SK-N-SH (cell line): ENCODE measurements at regions not wholly inside any gene's neighbourhood (a gene's known extent, or its start where the extent isn't known, plus 50 kb on each side); places are given as distances from the start of the nearest gene placed in this dataset.

Experiments
- CTCF ChIA-PET: fragments of 300-600, 350-600 bp; formaldehyde crosslinking; extraction: SDS; loops from one replicate; lab custom pipeline; 2021; lab: Yijun Ruan, JAX
- POLR2A ChIA-PET: fragments of 350-600 bp; sonication (Branson Sonifier 250); formaldehyde crosslinking; extraction: SDS; loops from one replicate; lab custom pipeline; 2020; ENCODE audit warnings: antibody characterized with exemption, inconsistent platforms; lab: Yijun Ruan, JAX
- DNase-seq: peaks from one replicate; pipeline ENCODE4 v3.0.0; 2012
- H2AFZ ChIP-seq: fragments of 200-600 bp; sonication (generic); 2 replicates; pipeline ENCODE4 v1.8.1; 2016; ENCODE audit warnings: antibody characterized with exemption, mild to moderate bottlenecking, low read depth
- H3F3A ChIP-seq: fragments of 200-600 bp; sonication (generic); replicated peaks from 2 replicates; pipeline ENCODE3; 2016; ENCODE audit warnings: antibody characterized with exemption, mild to moderate bottlenecking; ENCODE audit not compliant: insufficient read depth
- H3K27ac ChIP-seq, 2 experiments: fragments of 200-500 bp in 1 of 2; fragments of 200-600 bp in 1 of 2; sonication (Bioruptor generic) in 1 of 2; sonication (generic), shearing (Covaris generic) in 1 of 2; 2 replicates each; pipeline versions ENCODE4 v1.5.1 to v1.6.1; 2014 to 2016; ENCODE audit warnings: low read depth in 2 of 2, inconsistent platforms in 1 of 2, low read length in 1 of 2, mild to moderate bottlenecking in 1 of 2, mixed read lengths in 1 of 2
- H3K27me3 ChIP-seq: fragments of 200-600 bp; sonication (generic), shearing (Covaris generic); 2 replicates; pipeline ENCODE4 v1.6.1; 2016; ENCODE audit warnings: mixed run types; ENCODE audit not compliant: insufficient read depth
- H3K36me3 ChIP-seq, 2 experiments: fragments of 200-500 bp in 1 of 2; fragments of 200-600 bp in 1 of 2; sonication (Bioruptor generic) in 1 of 2; sonication (generic) in 1 of 2; replicated peaks in 1 of 2; 2 replicates each; pipeline versions ENCODE3 to v1.5.1; 2014 to 2016; ENCODE audit warnings: low read length in 1 of 2, mild to moderate bottlenecking in 1 of 2; ENCODE audit not compliant: insufficient read depth in 2 of 2, control insufficient read depth in 1 of 2
- H3K4me1 ChIP-seq, 2 experiments: fragments of 200-500 bp in 1 of 2; fragments of 200-600 bp in 1 of 2; sonication (Bioruptor generic) in 1 of 2; sonication (generic), shearing (Covaris generic) in 1 of 2; 2 replicates each; pipeline versions ENCODE4 v1.5.1 to v1.6.1; 2014 to 2016; ENCODE audit warnings: low read depth in 1 of 2, low read length in 1 of 2, mixed run types in 1 of 2; ENCODE audit not compliant: insufficient read depth in 2 of 2, control insufficient read depth in 1 of 2
- H3K4me2 ChIP-seq: fragments of 200-600 bp; sonication (generic), shearing (Covaris generic); 2 replicates; pipeline ENCODE4 v1.6.1; 2017; ENCODE audit warnings: mixed run types
- H3K4me3 ChIP-seq, 2 experiments: fragments of 200-500 bp in 1 of 2; fragments of 200-600 bp in 1 of 2; sonication (Bioruptor generic) in 1 of 2; sonication (generic), shearing (Covaris generic) in 1 of 2; 2 replicates each; pipeline versions ENCODE4 v1.5.1 to v1.8.1; 2014 to 2016; ENCODE audit warnings: low read depth in 2 of 2, inconsistent platforms in 1 of 2, low read length in 1 of 2, mild to moderate bottlenecking in 1 of 2, mixed read lengths in 1 of 2, moderate library complexity in 1 of 2
- H3K79me2 ChIP-seq: fragments of 200-600 bp; sonication (generic); 2 replicates; pipeline ENCODE4 v1.8.1; 2017; ENCODE audit warnings: mild to moderate bottlenecking; ENCODE audit not compliant: insufficient read depth
- H3K9ac ChIP-seq: fragments of 200-600 bp; sonication (generic); 2 replicates; pipeline ENCODE4 v1.6.1; 2017; ENCODE audit warnings: mixed run types
- H3K9me2 ChIP-seq: fragments of 200-600 bp; sonication (generic); 2 replicates; pipeline ENCODE4 v1.6.1; 2017; ENCODE audit warnings: mixed run types
- H3K9me3 ChIP-seq: fragments of 200-600 bp; sonication (generic); 2 replicates; pipeline ENCODE4 v1.6.1; 2017; ENCODE audit warnings: mixed run types, mild to moderate bottlenecking, moderate library complexity
- H4K20me1 ChIP-seq: fragments of 200-600 bp; sonication (generic); 2 replicates; pipeline ENCODE4 v1.6.1; 2017; ENCODE audit warnings: mild to moderate bottlenecking, mixed run types; ENCODE audit not compliant: insufficient read depth
- CHD2 ChIP-seq: fragments of 150-350 bp; IDR thresholded peaks from 2 replicates; pipeline ENCODE4 v1.6.1; 2018; ENCODE audit warnings: low read length; ENCODE audit not compliant: partially characterized antibody
- EP300 ChIP-seq, 2 experiments: IDR thresholded peaks; 2 replicates each; pipeline versions ENCODE4 v1.4.0 to v1.6.1; 2012; ENCODE audit warnings: borderline replicate concordance in 1 of 2, low read depth in 1 of 2, low read length in 1 of 2
- EZH2phosphoT487 ChIP-seq: fragments of 200-600 bp; sonication (generic); IDR thresholded peaks from 2 replicates; pipeline ENCODE4 v1.6.1; 2017; ENCODE audit warnings: low read depth, mixed run types, mild to moderate bottlenecking, antibody characterized with exemption, moderate library complexity, borderline replicate concordance
- JUND ChIP-seq: IDR thresholded peaks from 2 replicates; pipeline ENCODE4 v1.4.0; 2012
- MEF2A ChIP-seq: IDR thresholded peaks from 2 replicates; pipeline ENCODE4 v1.4.0; 2012; ENCODE audit warnings: low read depth, borderline replicate concordance
- NFIC ChIP-seq: IDR thresholded peaks from 2 replicates; pipeline ENCODE4 v1.4.0; 2012; ENCODE audit warnings: borderline replicate concordance
- NRF1 ChIP-seq: IDR thresholded peaks from 2 replicates; pipeline ENCODE4 v1.6.1; 2012; ENCODE audit warnings: low read depth, mild to moderate bottlenecking, low read length
- POLR2AphosphoS5 ChIP-seq: IDR thresholded peaks from 2 replicates; pipeline ENCODE4 v1.6.1; 2012; ENCODE audit warnings: low read depth, low read length
- RAD21 ChIP-seq: IDR thresholded peaks from 2 replicates; pipeline ENCODE4 v1.6.1; 2012; ENCODE audit warnings: mild to moderate bottlenecking, low read length
- SIN3A ChIP-seq: IDR thresholded peaks from 2 replicates; pipeline ENCODE4 v1.6.1; 2012; ENCODE audit warnings: low read depth, mild to moderate bottlenecking, low read length, moderate library complexity, borderline replicate concordance
- SMC3 ChIP-seq: IDR thresholded peaks from 2 replicates; pipeline ENCODE4 v1.6.1; 2012; ENCODE audit warnings: low read depth, low read length, improper control_type of control experiment
- TCF12 ChIP-seq: IDR thresholded peaks from 2 replicates; pipeline ENCODE4 v1.4.0; 2012
- USF1 ChIP-seq: IDR thresholded peaks from 2 replicates; pipeline ENCODE4 v1.4.0; 2012; ENCODE audit warnings: low read depth, borderline replicate concordance
- USF2 ChIP-seq: fragments of 150-350 bp; IDR thresholded peaks from 2 replicates; pipeline ENCODE4 v1.6.1; 2017; ENCODE audit warnings: antibody characterized with exemption, low read length, low read depth, borderline replicate concordance
- YY1 ChIP-seq: IDR thresholded peaks from 2 replicates; pipeline ENCODE4 v1.4.0; 2012; ENCODE audit warnings: low read depth, mild to moderate bottlenecking
- WGBS: methylation state at CpG from one replicate; pipeline ENCODE4 v1.1.6; 2017; ENCODE audit warnings: low lambda C conversion rate; 5-methylcytosine and 5-hydroxymethylcytosine counted together
- TF ChIP-seq, protein P1 (sequence below): IDR thresholded peaks from 2 replicates; pipeline ENCODE4; 2012
- TF ChIP-seq, protein P2 (sequence below): fragments of 150-350 bp; IDR thresholded peaks from 2 replicates; pipeline ENCODE4 v1.6.1; 2016; ENCODE audit warnings: mild to moderate bottlenecking, low read depth, low read length
- TF ChIP-seq, protein P3 (sequence below): IDR thresholded peaks from 2 replicates; pipeline ENCODE4 v1.4.0; 2012; ENCODE audit warnings: low read depth, borderline replicate concordance
- TF ChIP-seq, protein P4 (sequence below): fragments of 200-600 bp; sonication (generic); IDR thresholded peaks from 2 replicates; pipeline ENCODE4 v1.6.1; 2017; ENCODE audit warnings: antibody characterized with exemption, mild to moderate bottlenecking, moderate library complexity

GRCh38 chr2:8263901-8264300 is 418.0 kb upstream of the ID2 start:
- H3K9me3 ChIP-seq = no peaks in the 10 kb centered on the region
- no peaks in the 10 kb centered on the region for H3K9me2 ChIP-seq
- no peak overlapping the region for H3K4me3 ChIP-seq
- H3F3A ChIP-seq = no peaks in the 10 kb centered on the region
- H2AFZ ChIP-seq = no peak overlapping the region
- H3K79me2 ChIP-seq = no peaks in the 10 kb centered on the region
- no peaks in the 10 kb centered on the region for H3K36me3 ChIP-seq
- H4K20me1 ChIP-seq = no peaks in the 10 kb centered on the region
- TF ChIP-seq USF2 (no peak), EP300 (IDR thresholded peaks at IDR 0.05; ENCODE audit: borderline replicate concordance in 1 of 2, low read depth in 1 of 2, low read length in 1 of 2) (no peak), SIN3A (no peak), JUND (no peak), EZH2phosphoT487 (no peak), YY1 (no peak), POLR2AphosphoS5 (no peak), NRF1 (no peak), NFIC (no peak), SMC3 (no peak), TCF12 (no peak), MEF2A (no peak), RAD21 (no peak), USF1 (no peak), CHD2 (no peak)
- TF ChIP-seq, protein P1, sequence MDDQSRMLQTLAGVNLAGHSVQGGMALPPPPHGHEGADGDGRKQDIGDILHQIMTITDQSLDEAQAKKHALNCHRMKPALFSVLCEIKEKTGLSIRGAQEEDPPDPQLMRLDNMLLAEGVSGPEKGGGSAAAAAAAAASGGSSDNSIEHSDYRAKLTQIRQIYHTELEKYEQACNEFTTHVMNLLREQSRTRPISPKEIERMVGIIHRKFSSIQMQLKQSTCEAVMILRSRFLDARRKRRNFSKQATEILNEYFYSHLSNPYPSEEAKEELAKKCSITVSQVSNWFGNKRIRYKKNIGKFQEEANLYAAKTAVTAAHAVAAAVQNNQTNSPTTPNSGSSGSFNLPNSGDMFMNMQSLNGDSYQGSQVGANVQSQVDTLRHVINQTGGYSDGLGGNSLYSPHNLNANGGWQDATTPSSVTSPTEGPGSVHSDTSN = no peak
- TF ChIP-seq, protein P2, sequence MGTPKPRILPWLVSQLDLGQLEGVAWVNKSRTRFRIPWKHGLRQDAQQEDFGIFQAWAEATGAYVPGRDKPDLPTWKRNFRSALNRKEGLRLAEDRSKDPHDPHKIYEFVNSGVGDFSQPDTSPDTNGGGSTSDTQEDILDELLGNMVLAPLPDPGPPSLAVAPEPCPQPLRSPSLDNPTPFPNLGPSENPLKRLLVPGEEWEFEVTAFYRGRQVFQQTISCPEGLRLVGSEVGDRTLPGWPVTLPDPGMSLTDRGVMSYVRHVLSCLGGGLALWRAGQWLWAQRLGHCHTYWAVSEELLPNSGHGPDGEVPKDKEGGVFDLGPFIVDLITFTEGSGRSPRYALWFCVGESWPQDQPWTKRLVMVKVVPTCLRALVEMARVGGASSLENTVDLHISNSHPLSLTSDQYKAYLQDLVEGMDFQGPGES = no peak
- TF ChIP-seq, protein P3, sequence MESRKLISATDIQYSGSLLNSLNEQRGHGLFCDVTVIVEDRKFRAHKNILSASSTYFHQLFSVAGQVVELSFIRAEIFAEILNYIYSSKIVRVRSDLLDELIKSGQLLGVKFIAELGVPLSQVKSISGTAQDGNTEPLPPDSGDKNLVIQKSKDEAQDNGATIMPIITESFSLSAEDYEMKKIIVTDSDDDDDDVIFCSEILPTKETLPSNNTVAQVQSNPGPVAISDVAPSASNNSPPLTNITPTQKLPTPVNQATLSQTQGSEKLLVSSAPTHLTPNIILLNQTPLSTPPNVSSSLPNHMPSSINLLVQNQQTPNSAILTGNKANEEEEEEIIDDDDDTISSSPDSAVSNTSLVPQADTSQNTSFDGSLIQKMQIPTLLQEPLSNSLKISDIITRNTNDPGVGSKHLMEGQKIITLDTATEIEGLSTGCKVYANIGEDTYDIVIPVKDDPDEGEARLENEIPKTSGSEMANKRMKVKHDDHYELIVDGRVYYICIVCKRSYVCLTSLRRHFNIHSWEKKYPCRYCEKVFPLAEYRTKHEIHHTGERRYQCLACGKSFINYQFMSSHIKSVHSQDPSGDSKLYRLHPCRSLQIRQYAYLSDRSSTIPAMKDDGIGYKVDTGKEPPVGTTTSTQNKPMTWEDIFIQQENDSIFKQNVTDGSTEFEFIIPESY = no peak
- TF ChIP-seq, protein P4, sequence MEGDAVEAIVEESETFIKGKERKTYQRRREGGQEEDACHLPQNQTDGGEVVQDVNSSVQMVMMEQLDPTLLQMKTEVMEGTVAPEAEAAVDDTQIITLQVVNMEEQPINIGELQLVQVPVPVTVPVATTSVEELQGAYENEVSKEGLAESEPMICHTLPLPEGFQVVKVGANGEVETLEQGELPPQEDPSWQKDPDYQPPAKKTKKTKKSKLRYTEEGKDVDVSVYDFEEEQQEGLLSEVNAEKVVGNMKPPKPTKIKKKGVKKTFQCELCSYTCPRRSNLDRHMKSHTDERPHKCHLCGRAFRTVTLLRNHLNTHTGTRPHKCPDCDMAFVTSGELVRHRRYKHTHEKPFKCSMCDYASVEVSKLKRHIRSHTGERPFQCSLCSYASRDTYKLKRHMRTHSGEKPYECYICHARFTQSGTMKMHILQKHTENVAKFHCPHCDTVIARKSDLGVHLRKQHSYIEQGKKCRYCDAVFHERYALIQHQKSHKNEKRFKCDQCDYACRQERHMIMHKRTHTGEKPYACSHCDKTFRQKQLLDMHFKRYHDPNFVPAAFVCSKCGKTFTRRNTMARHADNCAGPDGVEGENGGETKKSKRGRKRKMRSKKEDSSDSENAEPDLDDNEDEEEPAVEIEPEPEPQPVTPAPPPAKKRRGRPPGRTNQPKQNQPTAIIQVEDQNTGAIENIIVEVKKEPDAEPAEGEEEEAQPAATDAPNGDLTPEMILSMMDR = no peak
- CTCF ChIA-PET = interaction anchor here (0.6 to 1.3 kb wide), 2 partner anchors 12 to 17 kb away, joined by 3 to 4 read pairs; no protein-coding TSS in a partner anchor
- WGBS = 50% methylated on average over 4 of the region's 4 CpGs
- no peak overlapping the region for H3K4me2 ChIP-seq
- H3K27me3 ChIP-seq = no peaks in the 10 kb centered on the region
- H3K4me1 ChIP-seq = peaks cover 0 to 13% of the 10 kb centered on the region in 2 experiments; a peak in 2 of 4 replicates
- no peak overlapping the region for H3K27ac ChIP-seq
- no peak overlapping the region for H3K9ac ChIP-seq
- no peak for DNase-seq
- POLR2A ChIA-PET = interaction anchor here (0.6 kb wide), 1 partner anchor 65 kb away, joined by 3 read pairs; no protein-coding TSS in a partner anchor
